Astrocyte (in vitro differentiated cells and primary cell): ENCODE measurements at regions not wholly inside any gene's neighbourhood (a gene's known extent, or its start where the extent isn't known, plus 50 kb on each side); places are given as distances from the start of the nearest gene placed in this dataset.

Source experiments
- CTCF ChIP-seq: IDR thresholded peaks from 2 replicates; pipeline ENCODE4 v1.5.1; 2011; ENCODE audit warnings: low read depth, mild to moderate bottlenecking, inconsistent platforms, low read length, moderate library complexity; ENCODE audit not compliant: insufficient read depth
- EZH2 ChIP-seq: IDR thresholded peaks from 2 replicates; pipeline ENCODE4 v1.6.1; 2012; ENCODE audit warnings: mild to moderate bottlenecking, low read length, inconsistent platforms; ENCODE audit not compliant: insufficient read depth

GRCh38 chr5:124276166-124276565 is 470.3 kb downstream of the ZNF608 start:
- TF ChIP-seq CTCF (no peak), EZH2 (no peak)
